ENCODE measurements at regions not wholly inside any gene's neighbourhood (a gene's known extent, or its start where the extent isn't known, plus 50 kb on each side); places are given as distances from the start of the nearest gene placed in this dataset.

GRCh38 chr2:191538334-191538903, 139.5 kb upstream of the NABP1 start:
- H3K27ac ChIP-seq (ENCODE audit: low read length) = no peak overlapping the region
- intact Hi-C loops (cut with micrococcal nuclease; ENCODE audit: unreplicated experiment) = no loop called here
- no TSS peak for BruUV-seq (replicated peaks)
- H3K4me3 ChIP-seq (ENCODE audit: low read depth in 2 of 2, low read length in 2 of 2) = no peak overlapping the region
- TF ChIP-seq TCF7L2 (IDR thresholded peaks at IDR 0.05; ENCODE audit: low read depth, low read length) = no peak
- no peak for TF ChIP-seq SIN3A (IDR thresholded peaks at IDR 0.05; ENCODE audit: borderline replicate concordance, insufficient read depth, low read depth, low read length)
- TF ChIP-seq POLR2AphosphoS5 (IDR thresholded peaks at IDR 0.05; ENCODE audit: low read depth, low read length) = no peak
- TF ChIP-seq REST (IDR thresholded peaks at IDR 0.05; ENCODE audit: insufficient read depth in 1 of 2, low read depth in 2 of 2, low read length in 1 of 2) = no peak
- TF ChIP-seq CTCF (IDR thresholded peaks at IDR 0.05) = no peak
- no peaks in the 10 kb centered on the region for H3K9me3 ChIP-seq (ENCODE audit: control insufficient read depth, insufficient read depth, low read depth, low read length)
- in situ Hi-C loops (cut with HindIII; ENCODE audit: low pct_unique_long_range_greater_than_20kb, low sequenced_read_pairs) = no loop called here
- no peaks in the 10 kb centered on the region; the same call in 1 of the 2 replicates for H3K27me3 ChIP-seq (ENCODE audit: control insufficient read depth, insufficient read depth, low read length)
- H3K4me1 ChIP-seq (ENCODE audit: control insufficient read depth, insufficient read depth, low read length) = no peaks in the 10 kb centered on the region
- no peaks in the 10 kb centered on the region for H3K36me3 ChIP-seq (ENCODE audit: control insufficient read depth, insufficient read depth, low read length)
- ChIA-PET POLR2A (no interaction called here), CTCF (interaction anchor here (0.6 to 0.9 kb wide), 4 partner anchors 15 to 377 kb away, joined by 3 to 5 read pairs (median 3); no protein-coding TSS in a partner anchor)
- no peak for DNase-seq (ENCODE audit: low read depth, low spot score)
- no peak for ATAC-seq

- Histone ChIP-seq H3K27ac (ENCODE audit: low read length) (no peak overlapping the region), H3K27me3 (ENCODE audit: control insufficient read depth, insufficient read depth, low read length) (no peaks in the 10 kb centered on the region), H3K36me3 (ENCODE audit: control insufficient read depth, insufficient read depth, low read length) (no peaks in the 10 kb centered on the region), H3K4me3 (ENCODE audit: low read depth in 2 of 2, low read length in 2 of 2) (no peak overlapping the region), H3K4me1 (ENCODE audit: control insufficient read depth, insufficient read depth, low read length) (no peaks in the 10 kb centered on the region; the same call in 1 of the 2 replicates), H3K9me3 (ENCODE audit: control insufficient read depth, insufficient read depth, low read depth, low read length) (no peaks in the 10 kb centered on the region)
- ChIA-PET CTCF (interaction anchor here (0.6 to 1.2 kb wide), 6 partner anchors 16 to 378 kb away, joined by 3 to 5 read pairs (median 4); no protein-coding TSS in a partner anchor), POLR2A (no interaction called here)
- ATAC-seq (no peak), DNase-seq (ENCODE audit: low read depth, low spot score) (no peak)
- in situ Hi-C loops (cut with HindIII; ENCODE audit: low pct_unique_long_range_greater_than_20kb, low sequenced_read_pairs) = no loop called here
- intact Hi-C loops (cut with micrococcal nuclease; ENCODE audit: unreplicated experiment) = no loop called here
- TF ChIP-seq SIN3A (IDR thresholded peaks at IDR 0.05; ENCODE audit: borderline replicate concordance, insufficient read depth, low read depth, low read length) = no peak
- TF ChIP-seq CTCF (IDR thresholded peaks at IDR 0.05) = peak; percentile 70; the same call in 1 of the 2 replicates
- no peak for TF ChIP-seq POLR2AphosphoS5 (IDR thresholded peaks at IDR 0.05; ENCODE audit: low read depth, low read length)
- BruUV-seq (replicated peaks) = no TSS peak
Measured at GRCh38 chr2:191539068-191539467, 138.9 kb upstream of the NABP1 start.

Measured in Panc1 (cell line).